HG02798 (cell line): ENCODE measurements at regions not wholly inside any gene's neighbourhood (a gene's known extent, or its start where the extent isn't known, plus 50 kb on each side); places are given as distances from the start of the nearest gene placed in this dataset.

Experiments
- ATAC-seq: cut with Tn5 transposase; IDR thresholded peaks from one replicate; pipeline ENCODE4 v1.9.1; 2021; ENCODE audit warnings: mild to moderate bottlenecking; ENCODE audit not compliant: unreplicated experiment, poor library complexity

DNA sequence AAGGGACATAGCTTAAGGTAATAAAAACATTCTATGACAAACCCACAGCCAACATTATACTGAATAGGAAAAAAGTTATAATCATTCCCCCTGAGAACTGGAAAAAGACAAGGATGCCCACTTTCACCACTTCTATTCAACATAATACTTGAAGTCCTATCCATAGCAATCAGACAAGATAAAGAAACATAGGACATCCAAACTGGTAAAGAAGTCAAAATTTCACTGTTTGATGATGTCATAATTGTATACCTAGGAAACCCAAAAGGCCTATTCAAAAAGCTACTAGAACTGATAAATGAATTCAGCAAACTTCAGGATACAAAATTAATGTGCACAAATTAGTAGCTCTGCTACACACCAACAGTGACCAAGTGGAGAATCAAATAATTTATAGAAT is 1590.0 kb upstream of the PCDH20 start:
- no peak for ATAC-seq

DNA sequence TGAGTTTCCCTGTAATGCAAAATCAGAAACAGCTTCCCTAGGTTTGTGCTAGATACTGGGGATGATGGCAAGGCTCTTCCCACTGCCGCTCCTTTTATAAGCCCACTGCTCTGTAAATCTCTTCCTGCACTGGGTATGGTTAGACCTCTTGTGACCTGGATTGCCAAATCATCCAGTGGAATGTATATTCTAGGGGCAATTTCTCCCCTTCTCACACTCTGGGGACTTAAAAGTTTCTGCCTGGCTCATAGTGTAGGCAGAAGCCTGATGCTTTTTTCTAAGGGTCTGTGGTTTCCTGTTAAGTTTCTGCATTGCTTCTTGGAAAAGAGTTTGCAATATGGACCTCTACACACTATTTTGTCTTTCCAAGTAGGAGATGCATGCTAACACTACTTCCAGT is 1582.0 kb upstream of the PCDH20 start:
- ATAC-seq, result no peak

DNA sequence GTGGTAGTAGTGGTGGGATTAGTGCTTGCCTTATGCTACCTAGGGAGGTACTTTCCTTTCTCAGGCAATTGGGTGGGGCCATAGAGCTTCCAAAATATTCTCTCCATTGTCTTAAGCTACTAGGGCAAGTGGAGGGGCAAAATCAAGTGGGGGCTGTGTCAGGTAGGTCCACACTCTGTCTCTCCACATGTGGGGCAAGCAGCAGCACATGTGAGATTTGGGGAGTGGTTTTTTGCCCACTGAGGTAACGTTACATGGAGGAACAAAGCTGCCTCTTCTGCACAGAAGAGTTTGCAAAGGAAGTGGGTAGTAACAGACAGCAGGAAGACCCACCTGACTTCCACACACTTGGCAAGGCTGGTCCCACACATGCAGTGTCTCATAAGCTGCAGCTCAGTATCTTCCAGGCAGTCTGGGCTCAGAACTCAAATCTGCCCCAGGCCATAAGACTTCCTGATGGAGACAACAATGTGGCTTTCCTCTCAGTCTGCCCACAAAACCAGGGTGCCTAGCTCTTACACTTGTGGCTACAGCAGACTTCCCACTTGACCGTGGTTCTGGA is 1581.5 kb upstream of the PCDH20 start:
- no peak for ATAC-seq

DNA sequence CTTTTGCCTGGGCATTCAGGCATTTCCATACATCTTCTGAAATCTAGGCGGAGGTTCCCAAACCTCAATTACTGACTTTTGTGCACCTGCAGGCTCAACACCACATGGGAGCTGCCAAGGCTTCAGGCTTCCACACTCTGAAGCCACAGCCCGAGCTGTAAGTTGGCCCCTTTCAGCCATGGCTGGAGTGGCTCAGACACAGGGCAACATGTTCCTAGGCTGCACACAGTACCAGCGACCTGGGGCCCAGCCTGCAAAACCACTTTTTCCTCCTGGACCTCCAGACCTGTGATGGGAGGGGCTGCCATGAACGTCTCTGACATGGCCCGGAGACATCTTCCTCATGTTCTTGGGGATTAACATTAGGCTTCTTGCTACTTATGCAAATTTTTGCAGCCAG is 1558.2 kb upstream of the PCDH20 start:
- ATAC-seq, result no peak

DNA sequence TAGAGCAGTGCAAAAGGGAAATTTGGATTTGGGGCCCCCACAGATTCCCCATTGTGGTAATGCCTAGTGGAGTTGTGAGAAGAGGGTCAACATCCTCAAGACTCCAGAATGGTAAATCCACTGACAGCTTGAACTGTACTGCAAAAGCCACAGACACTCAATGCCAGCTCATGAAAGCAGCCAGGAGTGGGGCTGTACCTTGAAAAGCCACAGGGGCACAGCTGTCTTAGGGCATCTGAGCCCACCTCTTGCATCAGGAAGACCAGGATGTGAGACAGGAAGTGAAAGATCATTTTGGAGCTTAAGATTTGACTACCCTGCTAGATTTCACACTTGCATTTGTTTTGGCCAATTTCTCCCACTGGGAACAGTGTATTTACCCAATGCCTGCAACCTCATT is 1548.9 kb upstream of the PCDH20 start:
- ATAC-seq, result no peak

DNA sequence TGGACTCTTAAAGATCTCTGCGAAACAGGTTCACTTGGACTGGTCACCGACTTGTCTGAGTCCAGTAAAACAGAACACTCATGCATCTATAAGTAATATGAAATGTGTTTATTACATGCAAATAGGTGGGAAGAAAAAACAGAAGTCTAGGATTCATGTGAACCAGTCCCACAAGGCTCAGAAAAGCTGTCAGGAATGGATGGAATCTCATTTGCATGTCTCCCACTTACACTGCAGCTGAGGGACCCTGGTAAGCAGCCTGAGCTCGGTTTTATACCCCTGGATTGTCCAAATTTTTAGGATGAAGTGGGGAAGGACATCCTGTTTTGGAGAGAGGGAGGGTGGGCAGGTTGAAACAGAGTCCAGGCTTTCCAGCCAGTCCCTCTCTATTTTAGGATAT is 1545.1 kb upstream of the PCDH20 start:
- ATAC-seq, result no peak

DNA sequence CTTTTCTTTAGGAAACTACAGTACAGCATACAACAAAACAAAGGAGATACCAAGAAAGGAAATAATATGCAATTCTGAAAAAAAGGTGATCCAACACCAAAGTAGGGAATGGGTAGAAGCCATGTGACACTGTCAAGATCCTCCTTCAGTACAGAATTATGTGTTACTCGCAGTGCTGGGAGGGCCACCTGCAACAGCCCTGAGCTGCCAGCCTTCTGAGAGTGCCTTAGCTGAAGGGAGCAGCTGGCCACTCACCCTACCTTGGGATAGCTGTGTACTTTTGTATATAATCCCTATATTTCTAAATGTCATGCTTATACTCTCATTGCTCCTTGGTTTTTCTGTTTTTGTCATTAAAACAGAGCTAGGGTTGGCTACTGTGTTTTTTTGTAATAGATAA is 1518.2 kb upstream of the PCDH20 start:
- ATAC-seq, result no peak

DNA sequence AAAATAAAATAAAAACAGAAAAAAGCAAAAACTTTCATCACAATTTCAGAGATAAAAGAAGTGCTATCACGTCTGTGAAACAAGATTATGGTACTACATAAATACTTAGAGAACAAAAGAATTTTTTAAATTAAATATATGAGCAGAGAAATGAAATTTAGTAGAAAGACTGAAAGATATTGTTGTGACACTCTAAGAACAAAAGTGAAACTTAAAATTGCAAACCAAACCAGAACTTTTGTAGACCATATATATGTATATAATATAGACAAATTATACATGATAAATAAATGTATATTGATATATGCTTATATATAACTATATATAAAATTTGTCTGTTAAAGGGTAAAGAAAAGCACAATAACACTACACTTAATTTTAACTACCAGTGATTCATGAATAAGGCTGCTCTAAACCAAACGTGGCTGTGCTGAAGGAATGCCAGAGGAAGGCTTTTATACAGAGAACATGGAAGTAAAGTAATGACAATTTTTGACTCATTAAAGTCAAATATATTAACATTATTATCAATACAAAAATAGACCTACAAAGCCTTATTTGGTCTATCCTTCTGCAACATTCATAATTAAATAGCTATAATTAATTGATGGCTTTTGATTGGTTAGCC is 1516.7 kb upstream of the PCDH20 start:
- no peak for ATAC-seq

DNA sequence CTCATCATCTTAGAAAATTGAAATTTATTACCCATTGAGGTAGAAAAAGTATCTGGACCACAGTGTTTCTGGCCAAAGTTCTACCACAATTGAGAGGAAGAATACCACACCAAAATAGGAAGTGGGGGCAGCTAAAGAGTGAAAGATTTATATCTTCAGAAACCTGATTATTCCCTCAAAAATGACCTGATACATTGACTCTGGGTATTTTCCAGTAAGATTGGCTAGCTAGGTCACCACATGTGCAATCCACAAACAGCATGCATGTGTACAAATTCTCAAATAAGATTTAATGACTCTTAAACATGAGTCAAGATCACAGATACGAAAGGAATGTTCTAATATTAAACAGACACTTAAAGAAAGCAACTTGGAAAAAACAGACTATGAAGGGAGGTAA is 1516.2 kb upstream of the PCDH20 start:
- no peak for ATAC-seq

DNA sequence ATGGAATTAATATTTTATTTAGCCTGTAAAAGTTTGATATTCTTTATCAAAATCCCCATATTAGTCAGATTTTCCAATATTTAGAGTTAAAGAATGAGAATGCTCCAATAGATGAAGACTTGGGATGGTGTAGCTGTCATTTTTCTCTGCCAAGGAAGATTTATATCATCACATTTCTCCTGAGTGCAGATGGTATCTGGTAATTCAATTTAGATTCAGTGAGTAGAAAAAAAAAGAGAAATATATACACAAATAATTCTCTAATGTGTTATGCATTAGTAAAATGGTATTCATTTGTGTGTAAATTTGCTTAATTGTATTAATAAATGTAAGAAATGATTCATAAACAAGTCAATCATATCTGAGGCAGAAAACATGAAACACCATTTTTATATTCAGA is 1508.7 kb upstream of the PCDH20 start:
- ATAC-seq, result no peak

DNA sequence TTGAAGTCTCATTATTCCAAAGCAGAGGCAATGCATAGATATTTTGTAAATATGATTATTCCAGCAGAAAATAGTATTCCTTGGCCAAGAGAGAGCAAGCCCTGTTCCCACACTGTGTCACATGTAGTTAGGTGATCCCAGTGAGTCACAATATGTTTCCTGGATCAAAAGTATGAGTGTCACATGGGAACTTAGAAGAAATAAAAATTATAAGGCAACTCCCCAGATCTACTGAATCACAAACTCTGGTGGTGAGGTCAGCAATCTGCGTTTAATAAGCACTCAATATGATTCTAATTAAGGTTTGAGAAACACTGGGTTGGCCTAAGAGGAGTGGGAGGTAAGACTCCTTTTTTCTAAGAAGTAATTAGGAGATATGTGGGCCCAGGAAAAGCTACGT is 1504.5 kb upstream of the PCDH20 start:
- no peak for ATAC-seq

DNA sequence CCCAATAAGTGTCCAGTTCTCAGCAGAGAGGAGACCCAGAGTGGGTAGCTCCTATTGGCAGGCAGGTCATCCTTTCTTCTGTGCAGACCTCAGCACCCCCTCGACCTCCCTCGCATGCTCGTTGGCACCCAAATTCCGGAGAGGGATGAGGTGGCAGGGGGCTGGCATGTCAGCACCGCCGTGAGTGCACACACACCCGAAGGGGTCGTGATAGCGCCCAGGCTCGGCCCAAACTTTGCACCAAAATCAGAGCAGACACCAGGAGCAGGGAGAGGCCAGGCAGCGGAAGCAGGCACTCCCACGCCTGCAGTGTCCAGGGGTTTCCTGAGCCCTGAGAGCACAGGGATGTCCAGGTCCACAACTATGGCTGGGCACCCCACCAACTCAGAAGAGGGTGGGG is 1503.8 kb upstream of the PCDH20 start:
- no peak for ATAC-seq

DNA sequence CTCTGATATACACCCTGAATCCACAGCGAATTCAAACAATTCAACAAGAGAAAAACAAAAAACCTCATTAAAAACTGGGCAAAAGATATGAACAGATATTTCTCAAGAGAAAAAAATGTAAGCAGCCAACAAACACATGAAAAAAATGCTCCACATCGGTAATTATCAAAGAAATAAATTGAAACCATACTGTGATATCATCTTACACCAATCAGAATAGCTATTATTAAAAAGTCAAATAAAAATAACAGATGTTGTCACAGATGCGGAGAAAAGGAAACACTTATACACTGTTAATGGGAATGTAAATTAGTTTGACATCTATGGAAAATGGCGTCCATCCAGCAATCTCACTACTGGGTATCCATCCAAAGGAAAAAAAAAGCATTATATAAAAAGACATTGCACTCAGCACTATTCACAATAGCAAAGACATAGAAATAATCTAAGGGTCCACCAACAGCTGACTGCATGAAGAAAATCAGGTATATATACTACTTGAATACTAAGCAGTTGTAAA is 1495.0 kb upstream of the PCDH20 start:
- no peak for ATAC-seq

DNA sequence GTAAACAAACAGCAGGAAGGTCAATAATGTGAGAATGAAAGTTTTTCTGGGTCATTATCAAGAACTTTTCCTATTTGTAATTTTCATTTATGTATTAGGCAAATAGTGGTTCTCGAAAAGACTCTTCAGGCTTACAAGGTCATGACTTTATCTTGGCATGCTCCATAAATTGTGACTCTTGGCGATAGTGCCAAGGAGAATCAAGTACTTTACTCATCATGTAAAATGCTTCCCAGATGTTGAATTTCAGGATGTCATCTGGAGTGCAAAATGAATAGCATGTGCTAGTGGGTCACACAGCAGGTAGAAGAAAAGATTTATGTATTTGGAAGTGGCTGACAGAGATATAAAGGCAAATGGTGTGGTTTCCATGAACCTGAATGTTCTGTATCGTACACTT is 1492.7 kb upstream of the PCDH20 start:
- no peak for ATAC-seq

DNA sequence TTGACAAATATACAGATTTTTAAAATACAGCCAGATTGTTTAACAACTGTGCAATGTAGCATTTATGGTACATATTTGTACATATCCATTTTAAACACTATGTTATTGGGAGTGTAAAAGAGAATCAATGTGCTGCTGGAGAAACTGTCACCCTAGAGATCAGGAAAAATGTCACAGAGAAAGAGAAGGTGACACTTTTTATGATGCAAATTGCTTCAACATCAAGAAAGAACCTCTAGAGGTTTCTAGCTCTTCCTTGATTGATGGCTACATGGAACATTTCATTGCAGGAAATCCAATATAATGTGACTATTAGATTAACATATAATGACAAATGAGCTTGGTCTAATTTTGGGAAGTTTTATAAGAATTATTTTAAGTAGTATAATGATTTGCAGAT is 1491.2 kb upstream of the PCDH20 start:
- no peak for ATAC-seq

DNA sequence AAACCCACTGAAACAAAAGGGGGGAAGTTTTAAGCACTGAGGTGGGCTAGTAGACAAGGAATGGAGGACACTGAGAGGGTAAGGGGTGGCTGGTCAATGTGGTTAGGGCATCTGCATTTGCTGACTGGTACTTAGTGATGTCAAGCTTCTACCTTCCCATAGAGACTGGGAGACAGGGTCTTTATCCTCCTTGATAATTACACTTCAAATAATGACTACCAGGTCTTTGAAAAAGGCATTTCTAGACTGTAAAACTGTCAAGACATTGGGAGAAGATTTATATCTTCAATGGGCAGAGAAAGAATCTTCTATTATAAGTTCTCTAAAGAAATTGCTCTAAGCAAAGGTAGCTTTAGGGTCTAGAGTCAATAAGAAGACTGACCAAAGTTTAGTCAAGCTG is 1490.8 kb upstream of the PCDH20 start:
- no peak for ATAC-seq

DNA sequence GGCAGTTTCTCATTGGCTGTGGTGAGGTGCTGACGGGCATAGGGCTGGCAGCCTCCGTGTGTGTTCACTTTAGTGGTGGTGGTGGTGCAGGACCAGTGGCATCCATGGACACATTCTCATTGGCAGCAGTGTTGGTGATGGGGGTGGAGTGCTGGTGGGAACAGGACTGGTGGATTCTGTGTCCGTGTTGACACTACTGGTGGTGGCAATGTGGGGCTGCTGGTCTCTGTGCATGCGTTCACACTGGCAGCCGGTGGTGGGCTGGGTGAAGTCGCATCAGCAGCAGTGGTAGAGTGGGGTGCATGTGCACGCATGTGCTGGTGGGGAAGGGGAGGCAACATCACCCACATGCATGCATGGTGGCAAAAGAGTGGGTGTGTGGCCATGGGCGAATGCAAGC is 1471.4 kb upstream of the PCDH20 start:
- no peak for ATAC-seq

DNA sequence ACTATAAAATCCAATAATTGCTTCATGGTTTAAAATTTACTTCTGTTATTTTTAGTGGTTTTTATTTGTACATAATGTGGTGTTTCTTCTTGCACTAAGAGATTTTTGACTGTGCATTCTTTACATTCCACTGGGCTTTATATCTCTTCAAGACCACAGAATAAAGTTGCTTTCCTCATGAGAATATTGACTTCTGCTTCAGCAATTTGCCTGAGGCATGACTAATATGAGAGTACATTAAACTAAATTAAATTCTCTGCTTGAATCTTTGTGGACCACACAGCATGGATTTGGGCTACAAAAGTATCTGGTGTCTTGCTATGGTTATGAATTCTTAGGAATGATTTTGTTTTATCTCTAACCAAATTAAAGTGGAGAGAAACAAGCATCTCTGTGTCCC is 1463.4 kb upstream of the PCDH20 start:
- ATAC-seq, result no peak

DNA sequence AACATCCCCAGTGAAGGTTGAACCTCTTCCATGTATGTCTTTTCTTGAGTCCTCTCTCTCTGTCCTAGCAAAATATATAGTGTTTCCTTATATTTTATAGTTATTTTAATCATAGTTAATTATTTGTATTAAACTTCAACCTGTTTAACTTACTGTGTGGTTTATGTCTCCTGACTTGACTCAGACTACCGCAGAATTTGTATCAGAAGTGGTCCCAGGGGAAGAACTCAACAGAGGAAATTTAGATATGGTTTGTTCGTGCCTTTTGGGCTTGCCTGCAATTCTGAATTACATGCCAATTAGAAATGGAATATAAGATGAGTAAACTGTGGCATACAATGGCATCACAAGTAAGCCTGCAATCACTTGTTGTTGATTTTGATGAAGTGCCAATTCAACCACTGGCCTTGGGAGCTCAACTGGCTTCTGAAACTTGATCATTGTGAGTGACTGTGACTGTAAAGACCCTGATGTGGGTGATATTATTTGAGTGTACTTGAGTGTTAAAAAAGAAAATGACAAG is 1459.5 kb upstream of the PCDH20 start:
- ATAC-seq, result no peak

DNA sequence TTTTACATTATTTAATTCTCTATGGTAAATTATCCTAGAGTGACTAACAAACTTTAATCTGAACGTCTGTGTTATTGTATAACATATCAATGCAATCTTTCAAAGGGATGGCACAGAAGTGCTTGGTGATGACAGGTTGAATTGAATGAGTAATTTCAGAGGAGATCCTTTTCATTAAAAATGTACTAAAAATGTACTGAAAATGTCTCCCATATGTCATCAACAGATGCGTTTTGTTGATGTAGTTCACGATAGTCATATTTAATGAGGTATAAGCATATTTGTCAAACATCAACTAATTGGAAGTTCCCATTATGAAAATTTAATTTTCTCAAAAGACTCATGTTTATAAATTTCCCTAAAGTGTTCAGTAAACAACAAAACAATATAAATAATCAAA is 1434.7 kb upstream of the PCDH20 start:
- ATAC-seq, result no peak

DNA sequence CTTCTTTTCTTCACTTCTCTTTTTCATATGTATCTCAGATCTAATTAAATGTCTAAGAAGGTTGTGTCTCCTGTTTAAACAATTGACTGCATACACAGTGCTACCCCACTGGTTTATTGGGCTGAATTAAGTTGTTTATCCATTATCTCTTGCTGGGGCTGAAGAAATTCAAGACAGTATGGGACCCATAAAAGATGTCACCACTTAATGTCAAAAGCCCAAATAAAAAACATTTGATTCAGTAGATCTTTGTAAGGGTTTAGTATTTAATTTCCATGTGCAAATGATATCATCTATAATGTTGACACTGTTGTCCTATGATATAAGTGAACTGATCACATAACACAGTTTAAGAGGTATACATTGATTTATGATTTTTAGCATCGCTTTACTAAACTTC is 1431.9 kb upstream of the PCDH20 start:
- no peak for ATAC-seq

DNA sequence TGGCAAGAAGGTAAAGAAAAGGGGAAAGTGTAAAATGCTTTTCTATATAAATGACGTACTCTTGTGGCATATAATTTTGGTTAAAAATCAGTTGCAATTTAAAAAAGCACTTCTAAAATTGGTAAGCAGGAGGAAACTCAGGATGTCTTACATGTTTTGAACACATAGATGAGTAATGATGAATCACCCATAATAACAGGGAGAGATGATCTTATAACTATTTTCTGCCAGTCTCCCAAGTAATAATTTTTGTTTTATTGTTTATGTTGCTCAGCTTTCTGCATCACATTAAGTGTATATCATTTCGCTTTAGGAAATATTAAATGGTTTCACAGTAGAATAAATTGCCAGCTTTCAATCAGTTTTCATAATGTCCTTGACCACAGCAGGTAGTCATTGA is 1430.7 kb upstream of the PCDH20 start:
- no peak for ATAC-seq
